Mammary epithelial cell (primary cell): ENCODE measurements at regions not wholly inside any gene's neighbourhood (a gene's known extent, or its start where the extent isn't known, plus 50 kb on each side); places are given as distances from the start of the nearest gene placed in this dataset.

Experiments
- CTCF ChIP-seq, 2 donors: IDR thresholded peaks in 1 of 2; conservative IDR thresholded peaks in 1 of 2; 2 replicates each; pipeline ENCODE4 v1.5.1; 2011 to 2012; ENCODE audit warnings: inconsistent platforms in 2 of 2, low read length in 2 of 2, mild to moderate bottlenecking in 2 of 2, control low read depth in 1 of 2, low read depth in 1 of 2; ENCODE audit not compliant: insufficient read depth in 1 of 2; ENCODE audit errors: extremely low read depth in 1 of 2
- EZH2 ChIP-seq: IDR thresholded peaks from 2 replicates; pipeline ENCODE4 v1.6.1; 2012; ENCODE audit warnings: low read length, inconsistent platforms, borderline replicate concordance

GRCh38 chr1:36689992-36690391 lies 207.3 kb upstream of the CSF3R start:
- TF ChIP-seq CTCF (conservative IDR thresholded peaks at IDR 0.05 in 1 of 2, IDR thresholded peaks at IDR 0.05 in 1 of 2; ENCODE audit: extremely low read depth in 1 of 2, insufficient read depth in 1 of 2, low read depth in 1 of 2, low read length in 2 of 2) (no peak), EZH2 (no peak)
